ENCODE measurements at regions not wholly inside any gene's neighbourhood (a gene's known extent, or its start where the extent isn't known, plus 50 kb on each side); places are given as distances from the start of the nearest gene placed in this dataset.

DNA sequence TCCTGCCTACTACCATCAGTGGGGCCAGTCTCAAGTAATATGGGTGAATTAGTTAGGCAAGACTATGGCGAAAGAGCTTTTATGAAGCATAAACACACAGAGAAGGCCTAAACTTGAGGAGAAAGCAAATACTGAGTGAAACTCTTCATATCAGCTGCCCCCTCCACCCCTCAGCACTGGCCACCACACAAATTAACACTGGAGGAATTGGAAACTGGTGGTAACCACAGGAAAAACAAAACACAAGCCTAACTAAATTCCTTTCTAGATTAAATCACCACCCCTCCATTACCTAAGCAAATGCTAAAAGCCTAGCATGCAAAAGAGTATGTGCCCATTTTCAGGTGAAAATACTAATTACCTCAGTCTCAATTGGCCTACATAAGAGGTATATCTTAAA lies 774.7 kb upstream of the NECTIN3 start:
- no peak for TF ChIP-seq GATA2 (IDR thresholded peaks at IDR 0.05; ENCODE audit: low read depth, low read length)
- TF ChIP-seq GATA3 (IDR thresholded peaks at IDR 0.05; ENCODE audit: low read depth, low read length) = no peak

GRCh38 chr3:110301781-110302180 lies 769.8 kb upstream of the NECTIN3 start:
- TF ChIP-seq GATA3 (IDR thresholded peaks at IDR 0.05; ENCODE audit: low read depth, low read length) (no peak; the same call in 1 of the 2 replicates), GATA2 (IDR thresholded peaks at IDR 0.05; ENCODE audit: low read depth, low read length) (no peak)

GRCh38 chr3:110307065-110307809 lies 764.4 kb upstream of the NECTIN3 start:
- no peak for TF ChIP-seq GATA2 (IDR thresholded peaks at IDR 0.05; ENCODE audit: low read depth, low read length)

DNA sequence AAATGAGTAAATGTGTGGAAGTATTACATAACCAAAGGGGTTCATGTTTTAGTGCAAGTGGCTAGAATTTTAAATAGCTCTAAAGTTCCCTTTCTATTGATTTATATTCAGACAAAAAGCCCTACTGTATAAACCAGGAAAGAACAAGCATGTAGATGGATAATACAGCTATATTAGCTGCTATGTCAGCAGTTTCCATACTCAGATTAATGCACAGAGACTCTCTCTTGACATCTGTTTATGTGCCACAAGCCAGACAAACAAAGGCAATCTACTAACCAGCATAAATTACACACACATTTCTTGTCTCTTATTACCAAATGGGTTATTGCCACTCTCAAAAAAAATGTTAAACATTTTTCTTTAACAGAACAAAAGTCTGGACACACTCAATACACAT lies 760.1 kb upstream of the NECTIN3 start:
- TF ChIP-seq GATA2 (IDR thresholded peaks at IDR 0.05; ENCODE audit: low read depth, low read length) = no peak
- TF ChIP-seq GATA3 (IDR thresholded peaks at IDR 0.05; ENCODE audit: low read depth, low read length) = no peak

DNA sequence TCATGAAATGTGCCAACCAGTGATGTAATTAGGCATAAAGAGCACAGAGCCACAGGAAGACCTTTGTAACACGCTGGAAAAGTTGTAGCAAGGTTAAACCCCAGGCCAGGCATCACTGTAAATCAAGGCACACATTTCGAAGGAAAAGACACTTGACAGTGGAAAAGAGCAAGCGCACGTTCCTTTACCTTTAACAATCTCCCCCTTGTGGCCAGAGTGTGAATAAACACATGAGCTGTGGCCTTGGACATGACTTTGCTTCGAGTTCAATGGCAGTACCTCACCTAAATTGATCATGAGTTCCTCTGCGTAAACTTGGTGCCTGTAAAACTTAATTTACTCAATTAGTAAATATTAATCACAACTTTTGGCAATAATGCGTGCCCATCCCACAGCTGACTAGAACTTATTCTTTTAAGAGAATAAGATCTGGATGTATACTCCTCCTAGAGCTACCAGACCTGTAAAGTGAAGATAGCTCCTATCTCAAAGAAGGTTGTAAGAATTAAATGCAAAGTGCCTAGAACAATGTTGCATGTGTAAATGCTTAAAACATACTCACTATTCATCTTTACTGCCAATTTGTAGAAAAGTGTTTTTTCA lies 757.0 kb upstream of the NECTIN3 start:
- TF ChIP-seq GATA3 (IDR thresholded peaks at IDR 0.05; ENCODE audit: low read depth, low read length) (no peak; the same call in 1 of the 2 replicates), GATA2 (IDR thresholded peaks at IDR 0.05; ENCODE audit: low read depth, low read length) (no peak)

- TF ChIP-seq GATA3 (IDR thresholded peaks at IDR 0.05; ENCODE audit: low read depth, low read length) = no peak
- no peak for TF ChIP-seq GATA2 (IDR thresholded peaks at IDR 0.05; ENCODE audit: low read depth, low read length)
These were observed 753.5 kb upstream of the NECTIN3 start for GRCh38 chr3:110318108-110318507.

- no peak for TF ChIP-seq GATA2 (IDR thresholded peaks at IDR 0.05; ENCODE audit: low read depth, low read length)
- TF ChIP-seq GATA3 (IDR thresholded peaks at IDR 0.05; ENCODE audit: low read depth, low read length) = no peak
These were observed 748.3 kb upstream of the NECTIN3 start for GRCh38 chr3:110323349-110323748.

DNA sequence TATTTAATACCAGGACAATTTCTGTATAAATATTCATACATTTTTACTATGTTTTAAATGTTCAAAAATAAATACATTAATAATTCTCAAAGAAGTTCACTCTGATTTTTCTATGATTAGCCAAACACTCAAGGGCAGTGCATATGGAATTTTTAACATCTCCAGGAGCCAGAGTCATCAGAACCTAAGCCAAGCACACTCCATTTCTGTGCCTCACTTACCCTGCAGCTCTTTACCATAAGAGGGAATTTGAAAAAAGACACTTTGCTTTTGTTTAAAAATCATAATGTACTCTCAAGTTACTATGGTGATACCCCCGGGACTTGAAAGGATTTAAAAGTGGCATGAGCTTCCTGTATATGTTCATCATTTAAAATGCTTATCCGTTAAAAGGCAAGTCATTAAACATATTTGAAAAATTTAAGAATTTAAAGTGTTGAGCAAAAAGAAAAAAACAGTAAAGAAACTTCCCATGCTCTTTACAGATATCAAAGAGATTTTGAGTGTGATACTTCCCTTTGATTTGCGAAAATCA lies 747.4 kb upstream of the NECTIN3 start:
- TF ChIP-seq GATA2 (IDR thresholded peaks at IDR 0.05; ENCODE audit: low read depth, low read length) (no peak), GATA3 (IDR thresholded peaks at IDR 0.05; ENCODE audit: low read depth, low read length) (no peak)

DNA sequence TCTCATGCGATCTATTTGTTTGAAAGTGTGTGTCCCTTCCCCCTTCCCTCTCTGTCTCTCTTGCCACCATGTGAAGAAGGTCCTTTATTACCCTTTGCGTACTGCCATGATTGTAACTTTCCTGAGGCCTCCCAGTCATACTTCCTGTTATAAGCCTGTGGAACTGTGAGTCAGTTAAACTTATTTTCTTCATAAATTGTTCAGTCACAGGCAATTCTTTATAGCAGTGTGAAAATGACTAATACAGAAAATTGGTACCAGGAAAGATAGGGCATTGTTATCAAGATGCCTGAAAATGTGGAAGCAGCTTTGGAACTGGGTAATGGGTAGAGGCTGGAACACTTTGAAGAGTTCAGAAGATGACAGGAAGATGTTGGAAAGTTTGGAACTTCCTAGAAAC lies 743.7 kb upstream of the NECTIN3 start:
- TF ChIP-seq GATA3 (IDR thresholded peaks at IDR 0.05; ENCODE audit: low read depth, low read length) (no peak), GATA2 (IDR thresholded peaks at IDR 0.05; ENCODE audit: low read depth, low read length) (no peak)

- no peak for TF ChIP-seq GATA2 (IDR thresholded peaks at IDR 0.05; ENCODE audit: low read depth, low read length)
- no peak for TF ChIP-seq GATA3 (IDR thresholded peaks at IDR 0.05; ENCODE audit: low read depth, low read length)
These were observed 739.0 kb upstream of the NECTIN3 start for GRCh38 chr3:110332629-110333028.

- no peak for TF ChIP-seq GATA2 (IDR thresholded peaks at IDR 0.05; ENCODE audit: low read depth, low read length)
- TF ChIP-seq GATA3 (IDR thresholded peaks at IDR 0.05; ENCODE audit: low read depth, low read length) = no peak
These were observed 730.6 kb upstream of the NECTIN3 start for GRCh38 chr3:110341047-110341446.

- TF ChIP-seq GATA2 (IDR thresholded peaks at IDR 0.05; ENCODE audit: low read depth, low read length) (no peak), GATA3 (IDR thresholded peaks at IDR 0.05; ENCODE audit: low read depth, low read length) (no peak)
These were observed 728.2 kb upstream of the NECTIN3 start for GRCh38 chr3:110343376-110343775.

DNA sequence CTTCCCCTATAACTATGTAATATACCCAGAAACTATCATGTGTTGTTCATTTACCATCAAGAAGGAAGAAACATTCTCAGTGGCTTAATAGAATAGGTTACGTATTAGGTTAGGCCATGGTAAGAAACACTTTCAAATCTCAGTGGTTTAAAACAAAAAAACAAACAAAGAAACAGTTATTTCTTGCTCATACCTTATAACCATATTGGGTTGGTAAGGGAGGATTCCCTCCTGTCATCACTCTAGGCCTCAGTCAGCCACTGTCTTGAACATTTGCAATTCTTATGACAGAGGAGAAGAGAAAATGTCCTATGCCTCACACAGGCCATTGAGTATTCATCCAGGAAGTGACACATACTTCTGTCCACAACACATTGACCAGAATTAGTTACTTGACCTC lies 727.7 kb upstream of the NECTIN3 start:
- no peak for TF ChIP-seq GATA3 (IDR thresholded peaks at IDR 0.05; ENCODE audit: low read depth, low read length)
- no peak for TF ChIP-seq GATA2 (IDR thresholded peaks at IDR 0.05; ENCODE audit: low read depth, low read length)

DNA sequence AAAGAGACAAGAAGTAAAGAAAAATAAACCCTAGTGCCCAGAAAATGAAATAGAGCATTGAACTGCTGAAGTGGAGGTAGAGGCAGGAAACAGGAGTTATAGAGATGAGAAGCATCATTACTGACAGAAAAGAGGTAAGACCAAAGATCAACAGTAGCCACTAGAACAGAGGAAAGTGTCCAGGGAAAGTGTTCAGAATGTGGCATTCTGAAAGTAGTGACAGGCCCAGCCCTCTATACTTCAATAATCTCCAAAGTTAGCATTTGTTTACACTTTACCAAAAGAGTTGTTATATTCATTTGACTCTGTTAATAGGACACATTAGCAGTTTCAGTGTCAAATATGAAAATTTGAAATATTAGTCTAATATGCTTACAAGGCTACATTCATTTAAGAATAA lies 727.1 kb upstream of the NECTIN3 start:
- TF ChIP-seq GATA2 (IDR thresholded peaks at IDR 0.05; ENCODE audit: low read depth, low read length) = no peak
- no peak for TF ChIP-seq GATA3 (IDR thresholded peaks at IDR 0.05; ENCODE audit: low read depth, low read length)

Data from SH-SY5Y (cell line).